ENCODE measurements at regions not wholly inside any gene's neighbourhood (a gene's known extent, or its start where the extent isn't known, plus 50 kb on each side); places are given as distances from the start of the nearest gene placed in this dataset.

GRCh38 chr12:9332564-9332963, 124.4 kb upstream of the PZP start:
- no CpG with 5 or more reads among the region's 4 CpGs for WGBS, 2 experiments (ENCODE audit: extremely low coverage in 2 of 2, insufficient read length in 1 of 2)
- ATAC-seq (ENCODE audit: low read depth) (no peak), DNase-seq (no peak)
- H3K56ac ChIP-seq (ENCODE audit: extremely low read depth, insufficient read depth, low read length) = no peak overlapping the region
- dilution Hi-C loops (cut with HindIII; ENCODE audit: low sequenced_read_pairs, unreplicated experiment) (no loop called here), intact Hi-C loops (cut with micrococcal nuclease) (loop anchor here (5.0 kb wide), 1 partner anchor 315 kb away; no protein-coding TSS in a partner anchor), in situ Hi-C loops (cut with MboI; ENCODE audit: low sequenced_read_pairs) (loop anchor here (25.0 kb wide), 3 partner anchors 130 to 380 kb away; no protein-coding TSS in a partner anchor)
- peaks cover 6% of the 10 kb centered on the region; the same call in 1 of the 2 replicates for H3K4me1 ChIP-seq (ENCODE audit: control insufficient read depth, insufficient read depth, low read length)
- H3K36me3 ChIP-seq (ENCODE audit: control insufficient read depth, insufficient read depth, low read length) = no peaks in the 10 kb centered on the region
- no peak overlapping the region for H3K18ac ChIP-seq (ENCODE audit: low read depth, low read length)
- H3K4me3 ChIP-seq (ENCODE audit: insufficient read depth, low read depth, low read length) = no peak overlapping the region
- no peak overlapping the region for H2BK120ac ChIP-seq (ENCODE audit: low read depth, low read length)
- H2BK15ac ChIP-seq (ENCODE audit: low read depth, low read length) = no peak overlapping the region
- POLR2A ChIA-PET (ENCODE audit: unreplicated experiment) = no interaction called here
- H3K4me2 ChIP-seq (ENCODE audit: low read depth, low read length) = no peak overlapping the region
- H3K27me3 ChIP-seq (ENCODE audit: control insufficient read depth, insufficient read depth, low read length) = no peaks in the 10 kb centered on the region; the same call in 1 of the 2 replicates
- TF ChIP-seq SMC3 (IDR thresholded peaks at IDR 0.05; ENCODE audit: low read depth, low read length) (no peak), NFE2L2 (IDR thresholded peaks at IDR 0.05; ENCODE audit: low read depth, low read length) (no peak), MAZ (IDR thresholded peaks at IDR 0.05; ENCODE audit: borderline replicate concordance, low read depth, low read length) (no peak), RFX5 (IDR thresholded peaks at IDR 0.05; ENCODE audit: low read depth, low read length) (no peak), POLR2A (IDR thresholded peaks at IDR 0.05; ENCODE audit: low read depth, low read length) (no peak), RCOR1 (IDR thresholded peaks at IDR 0.05; ENCODE audit: insufficient replicate concordance, low read length) (no peak), CHD1 (IDR thresholded peaks at IDR 0.05; ENCODE audit: low read depth, low read length) (no peak), FOS (IDR thresholded peaks at IDR 0.05; ENCODE audit: low read depth, low read length) (no peak), USF2 (IDR thresholded peaks at IDR 0.05; ENCODE audit: low read depth, low read length) (no peak), BHLHE40 (IDR thresholded peaks at IDR 0.05; ENCODE audit: low read depth, low read length) (no peak), MXI1 (IDR thresholded peaks at IDR 0.05; ENCODE audit: borderline replicate concordance, low read depth, low read length) (no peak), RAD21 (IDR thresholded peaks at IDR 0.05; ENCODE audit: low read length) (no peak), ELK1 (IDR thresholded peaks at IDR 0.05; ENCODE audit: borderline replicate concordance, low read depth, low read length) (no peak), CEBPB (IDR thresholded peaks at IDR 0.05; ENCODE audit: low read depth, low read length) (no peak), MAFK (IDR thresholded peaks at IDR 0.05; ENCODE audit: low read depth, low read length) (no peak), CTCF (conservative IDR thresholded peaks at IDR 0.05; ENCODE audit: low read depth, low read length) (no peak)
- no peaks in the 10 kb centered on the region for H3K9me1 ChIP-seq (ENCODE audit: insufficient read depth, low read length)
- BruUV-seq (replicated peaks) = no TSS peak
- no peak overlapping the region for H4K5ac ChIP-seq (ENCODE audit: low read depth, low read length)
- no peaks in the 10 kb centered on the region for H3K79me1 ChIP-seq (ENCODE audit: low read depth in 1 of 2, low read length in 2 of 2)
- no peak overlapping the region for H2BK5ac ChIP-seq (ENCODE audit: low read depth, low read length, poor library complexity, severe bottlenecking)
- H3K23ac ChIP-seq (ENCODE audit: low read depth, low read length) = no peak overlapping the region
- no peak overlapping the region for H2BK20ac ChIP-seq (ENCODE audit: low read depth, low read length)
- H4K8ac ChIP-seq (ENCODE audit: low read depth in 2 of 2, low read length in 2 of 2) = no peak overlapping the region
- no peak overlapping the region for H2AFZ ChIP-seq (replicated peaks; ENCODE audit: low read length, poor library complexity)
- no peak overlapping the region for H2AK9ac ChIP-seq (replicated peaks; ENCODE audit: low read depth, low read length, poor library complexity)
- CTCF ChIA-PET = no interaction called here
- no peak overlapping the region for H2AK5ac ChIP-seq (ENCODE audit: low read depth, low read length)
- H3K9ac ChIP-seq (ENCODE audit: low read depth, low read length) = no peak overlapping the region
- H3K9me3 ChIP-seq (ENCODE audit: control insufficient read depth, insufficient read depth, low read length) = peaks cover 4% of the 10 kb centered on the region; the same call in 1 of the 2 replicates
- no peaks in the 10 kb centered on the region for H4K20me1 ChIP-seq (ENCODE audit: insufficient read depth, low read length)
- H4K91ac ChIP-seq (ENCODE audit: insufficient read depth, low read depth, low read length) = no peak overlapping the region
- no peak overlapping the region for H3K27ac ChIP-seq (ENCODE audit: insufficient read depth, low read length)
- no peak overlapping the region for H3K4ac ChIP-seq (ENCODE audit: low read depth, low read length)
- no peak overlapping the region for H3K14ac ChIP-seq (replicated peaks; ENCODE audit: low read depth, low read length)
